GM18502 (cell line): ENCODE measurements at regions not wholly inside any gene's neighbourhood (a gene's known extent, or its start where the extent isn't known, plus 50 kb on each side); places are given as distances from the start of the nearest gene placed in this dataset.

ENCODE experiments used
- ATAC-seq: cut with Tn5 transposase; IDR thresholded peaks from one replicate; pipeline ENCODE4 v1.9.1; 2021; ENCODE audit warnings: mild to moderate bottlenecking; ENCODE audit not compliant: unreplicated experiment, poor library complexity

DNA sequence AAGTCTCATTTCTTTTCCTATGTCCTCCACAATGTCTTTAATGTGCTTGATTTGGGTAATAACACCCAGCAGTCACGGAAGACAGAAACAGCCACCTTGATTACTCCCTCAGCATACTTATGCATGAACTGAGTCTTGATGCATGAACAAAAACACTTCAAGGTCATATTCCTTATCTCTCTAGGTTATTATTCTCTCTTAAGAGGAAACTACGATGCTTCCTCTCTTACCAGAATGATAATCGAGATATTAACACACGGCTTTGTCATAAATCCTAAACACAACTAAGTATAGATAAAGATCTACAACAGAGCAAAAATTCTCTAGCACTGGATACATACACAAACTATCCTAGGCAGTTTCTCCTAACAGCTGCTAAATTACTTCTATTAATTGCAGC, 583.5 kb upstream of the ATP2B1 start:
- no peak for ATAC-seq

DNA sequence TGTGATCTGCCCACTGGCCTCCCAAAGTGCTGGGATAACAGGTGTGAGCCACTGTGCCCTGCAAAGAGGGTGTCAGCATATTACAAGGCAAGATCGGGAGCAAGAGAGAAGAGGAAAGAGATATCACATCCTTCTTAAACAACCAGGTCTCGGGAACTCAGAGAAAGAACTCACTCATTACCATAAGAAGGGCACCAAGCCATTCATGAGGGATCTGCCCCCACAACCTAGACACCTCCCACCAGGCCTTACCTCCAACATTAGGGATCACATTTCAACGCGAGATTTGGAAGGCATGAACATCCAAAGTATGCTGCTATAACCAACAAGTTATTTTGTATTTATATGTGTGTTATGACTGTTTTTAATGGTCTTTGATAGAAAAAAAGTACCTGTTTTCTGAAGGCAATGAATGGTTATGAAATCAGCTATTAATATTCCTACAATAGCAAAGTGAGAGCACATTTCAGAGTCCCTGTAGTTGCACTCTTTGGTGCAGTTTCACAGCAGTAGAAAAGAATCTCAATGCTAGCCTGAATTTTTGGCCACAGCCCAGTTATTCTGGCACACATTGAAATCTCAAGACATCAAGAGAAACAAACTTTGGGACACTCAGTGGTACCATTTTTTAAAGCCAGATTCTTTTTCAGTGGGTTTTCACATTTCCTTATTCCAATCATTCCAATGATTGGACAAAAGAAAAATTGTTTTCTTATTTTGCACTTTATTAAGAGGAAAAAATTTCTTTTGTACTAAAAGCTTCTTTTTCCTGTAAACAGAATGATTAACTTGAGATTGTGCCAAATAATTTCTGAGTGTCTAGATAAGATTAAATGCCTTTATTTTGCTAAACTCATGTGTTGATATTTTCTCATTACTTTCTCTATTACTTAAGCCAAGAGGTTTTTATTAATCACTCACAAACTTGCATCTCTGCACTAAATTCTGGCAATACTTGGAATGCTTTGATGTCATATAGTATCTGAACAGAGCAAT, 582.6 kb upstream of the ATP2B1 start:
- ATAC-seq: no peak

GRCh38 chr12:90287585-90287984, 578.9 kb upstream of the ATP2B1 start:
- no peak for ATAC-seq

GRCh38 chr12:90281154-90281868, 572.7 kb upstream of the ATP2B1 start:
- no peak for ATAC-seq

DNA sequence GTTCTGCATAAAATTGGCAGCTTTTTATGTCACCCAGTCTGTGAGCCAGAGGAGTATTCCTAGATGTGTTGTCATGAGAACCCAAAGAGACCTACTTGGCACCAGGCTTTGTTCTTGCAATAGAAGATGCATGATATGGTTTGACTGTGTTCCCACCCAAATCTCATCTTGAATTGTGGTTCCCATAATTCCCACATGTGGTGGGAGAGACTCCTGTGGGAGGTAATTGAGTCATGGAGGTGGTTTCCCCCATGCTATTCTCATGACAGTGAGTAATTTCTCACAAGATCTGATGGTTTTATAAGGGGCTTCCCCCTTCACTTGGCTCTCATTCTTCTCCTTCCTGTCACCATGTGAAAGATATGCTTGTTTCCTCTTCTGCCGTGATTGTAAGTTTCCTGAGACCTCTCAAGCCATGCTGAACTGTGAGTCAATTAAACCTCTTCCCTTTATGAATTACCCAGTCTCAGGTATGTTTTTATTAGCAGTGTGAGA, 572.0 kb upstream of the ATP2B1 start:
- ATAC-seq: peak; percentile 81

DNA sequence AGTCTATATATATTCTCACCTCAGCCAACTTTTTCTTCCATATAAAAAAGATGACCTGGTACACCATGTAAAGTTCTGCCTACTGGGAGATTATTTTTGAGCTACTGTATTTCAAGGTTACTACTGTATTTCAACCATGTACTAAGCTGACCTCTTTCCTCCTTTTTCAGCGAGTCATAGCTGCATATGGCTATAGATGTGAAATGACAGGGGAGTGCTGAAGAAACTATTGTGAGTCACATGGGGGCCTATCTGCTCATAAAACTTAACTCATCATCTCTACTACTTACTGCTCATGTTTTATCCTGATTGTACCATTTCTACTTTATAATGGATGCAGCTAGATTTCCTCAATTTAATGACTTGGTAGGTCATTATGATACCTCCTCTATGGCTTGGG, 571.4 kb upstream of the ATP2B1 start:
- peak; percentile 40 for ATAC-seq

GRCh38 chr12:90275088-90275487, 566.5 kb upstream of the ATP2B1 start:
- peak; percentile 32 for ATAC-seq

DNA sequence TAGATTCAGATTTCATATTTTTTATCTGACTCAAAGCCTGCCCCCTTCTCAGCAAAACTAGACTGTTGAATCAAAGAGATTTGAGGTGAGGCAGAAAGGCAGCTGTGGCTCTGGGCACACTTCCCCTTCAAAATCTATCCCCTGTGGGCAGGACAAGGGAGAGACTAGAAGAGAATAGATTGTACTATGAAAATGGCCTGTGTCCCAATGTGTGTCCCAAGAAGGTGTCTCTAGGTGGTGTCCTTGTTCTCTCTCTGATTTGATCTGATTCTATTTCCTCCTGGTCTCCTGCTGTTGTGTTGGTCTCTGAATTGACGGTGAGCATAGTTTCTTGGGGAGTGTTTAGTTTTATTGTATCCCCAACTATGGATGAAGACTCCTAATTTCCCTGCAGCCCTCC, 565.8 kb upstream of the ATP2B1 start:
- ATAC-seq: peak; percentile 64

DNA sequence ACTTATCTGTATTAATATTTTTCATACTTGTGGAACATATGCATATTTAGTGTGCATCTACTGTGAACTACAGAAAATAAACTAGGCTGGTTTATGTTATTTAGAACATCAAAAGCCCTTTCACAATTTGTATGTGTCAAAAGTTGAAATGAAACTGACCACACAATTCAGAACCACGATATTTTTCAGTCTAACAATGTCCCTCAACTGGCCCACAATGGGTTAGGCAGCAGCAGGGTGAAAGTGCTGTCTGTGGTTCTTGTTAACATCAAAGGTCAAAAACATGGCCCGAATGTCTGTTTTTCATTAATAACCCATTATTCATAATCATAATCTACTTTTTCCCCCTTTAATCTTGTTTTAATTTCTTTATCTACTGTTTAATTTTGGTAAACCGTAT, 559.9 kb upstream of the ATP2B1 start:
- ATAC-seq: peak; percentile 58

DNA sequence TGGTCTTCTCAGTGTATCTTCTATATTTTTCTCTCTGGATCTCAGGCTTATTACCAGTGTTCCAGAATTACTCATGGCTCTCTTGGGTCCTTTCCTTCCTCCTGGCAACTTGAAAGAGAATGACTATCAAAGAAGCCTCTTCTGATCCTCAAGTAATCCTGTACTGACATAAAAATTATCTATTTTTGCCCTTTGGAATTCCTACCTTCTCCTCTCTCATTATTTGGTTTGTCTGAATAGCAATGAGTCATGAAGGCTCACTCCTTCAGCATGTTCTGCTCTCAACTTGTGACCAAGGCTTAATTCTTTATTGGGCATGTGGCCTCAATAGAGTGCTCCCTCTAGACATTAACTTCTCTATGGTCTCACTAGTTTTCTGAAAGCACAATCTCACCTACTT, 553.6 kb upstream of the ATP2B1 start:
- no peak for ATAC-seq

GRCh38 chr12:90261283-90261682, 552.6 kb upstream of the ATP2B1 start:
- no peak for ATAC-seq

DNA sequence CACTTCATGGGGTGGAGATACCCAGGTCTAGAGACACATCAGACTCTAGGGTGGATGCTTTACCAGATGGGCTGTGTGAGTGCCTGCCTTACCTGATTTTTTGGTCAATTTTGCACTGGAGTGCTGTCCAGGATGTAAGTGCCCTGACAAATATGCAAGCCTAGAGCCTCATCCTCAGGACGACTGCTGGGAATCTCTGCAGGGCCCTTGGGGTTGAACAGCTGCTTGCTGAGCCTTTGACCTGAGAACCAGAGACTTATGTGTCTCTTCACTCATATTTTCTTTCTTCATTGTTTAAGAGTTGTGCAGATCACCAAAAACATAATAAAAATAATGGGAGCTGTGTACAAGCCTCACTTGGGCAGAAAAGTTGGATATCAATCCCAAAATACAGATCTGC, 551.5 kb upstream of the ATP2B1 start:
- ATAC-seq: no peak

DNA sequence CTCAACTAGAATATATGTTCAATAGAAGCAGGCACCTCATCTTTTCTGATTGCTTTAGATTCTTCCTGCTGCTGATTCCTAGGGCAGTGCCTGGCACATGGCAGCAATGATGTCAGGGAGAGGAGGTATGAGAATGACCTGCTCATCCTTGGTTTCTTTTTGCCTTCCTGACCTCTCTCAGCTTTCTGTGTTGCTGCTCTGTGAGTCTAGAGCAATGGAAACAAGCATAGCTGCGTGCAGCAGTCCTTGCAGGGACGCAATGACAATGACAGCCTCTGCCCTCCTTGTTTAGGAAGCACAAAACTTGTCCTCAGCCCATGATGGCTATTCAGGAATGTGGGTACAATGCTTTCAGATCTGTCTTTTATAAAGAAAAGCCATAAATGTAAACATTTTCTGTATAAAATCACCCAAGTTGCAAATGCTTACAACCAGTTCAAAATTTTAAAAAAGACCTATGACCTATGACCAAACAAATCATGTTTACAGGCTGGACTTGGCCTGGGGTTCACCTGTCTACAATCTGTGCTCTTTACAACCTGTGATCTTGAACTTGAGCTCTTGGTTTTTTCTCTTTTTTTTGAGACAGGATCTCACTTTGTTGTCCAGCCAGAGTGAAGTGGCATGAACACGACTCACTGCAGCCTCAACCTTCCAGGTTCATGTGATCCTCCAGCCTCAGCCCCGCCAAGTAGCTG, 549.4 kb upstream of the ATP2B1 start:
- ATAC-seq: no peak

DNA sequence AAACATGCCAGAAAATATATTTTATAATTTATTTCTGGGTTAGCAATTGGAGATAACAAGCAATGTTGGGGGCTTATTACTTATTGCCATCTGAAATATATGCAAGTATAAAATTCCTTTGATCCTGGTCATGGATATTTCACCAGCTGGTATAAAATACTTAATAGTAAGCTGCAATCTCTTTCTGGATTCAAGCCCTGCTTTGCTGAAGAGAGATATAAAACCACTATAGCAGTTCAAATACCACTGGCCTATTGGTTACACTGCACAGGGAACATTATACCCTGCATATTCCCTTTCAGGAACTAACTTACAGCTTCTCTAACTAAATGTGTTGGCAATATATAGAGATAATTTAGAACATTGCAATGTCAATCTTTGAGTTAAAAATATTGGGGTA, 546.2 kb upstream of the ATP2B1 start:
- ATAC-seq: no peak

- peak; percentile 100 for ATAC-seq
Observed at GRCh38 chr12:90253674-90254181, 545.1 kb upstream of the ATP2B1 start.

- ATAC-seq: no peak
Observed at GRCh38 chr12:90253136-90253535, 544.5 kb upstream of the ATP2B1 start.

- ATAC-seq: no peak
Observed at GRCh38 chr12:90250766-90251165, 542.1 kb upstream of the ATP2B1 start.

- no peak for ATAC-seq
Observed at GRCh38 chr12:90250042-90250441, 541.4 kb upstream of the ATP2B1 start.

GRCh38 chr12:90246688-90247087, 538.0 kb upstream of the ATP2B1 start:
- no peak for ATAC-seq

DNA sequence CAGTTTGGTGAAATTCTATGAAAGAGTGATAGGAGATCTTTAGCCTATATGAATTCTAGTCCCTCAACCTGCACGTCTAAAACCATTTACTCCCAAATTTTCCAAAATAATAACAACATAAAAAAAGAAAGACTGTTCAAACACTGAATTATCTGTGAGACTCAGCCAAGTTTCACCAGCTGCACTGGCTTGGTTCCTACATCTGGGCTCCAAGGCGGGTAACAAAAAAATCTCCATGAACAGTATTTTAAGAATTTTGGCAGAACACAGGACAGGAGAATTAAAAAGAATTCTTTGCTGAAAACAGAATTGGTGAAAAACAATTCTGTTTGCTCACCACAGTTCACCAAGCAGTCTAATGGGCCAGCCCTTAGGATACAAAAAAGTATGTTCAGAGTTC, 536.8 kb upstream of the ATP2B1 start:
- no peak for ATAC-seq
